Upper lobe of left lung (tissue), 4 donors: ENCODE measurements at regions not wholly inside any gene's neighbourhood (a gene's known extent, or its start where the extent isn't known, plus 50 kb on each side); places are given as distances from the start of the nearest gene placed in this dataset.

ENCODE experiments used
- POLR2AphosphoS5 ChIP-seq, 2 donors: sonication (generic); formaldehyde crosslinking; IDR thresholded peaks; one replicate each; pipeline ENCODE4 v1.5.1; 2017; ENCODE audit warnings: antibody characterized with exemption in 2 of 2
- TF ChIP-seq, protein P1 (sequence below), 6 experiments: fragments of 450-650 bp in 4 of 6; fragments of 200-600 bp in 2 of 6; sonication (generic) in 2 of 6; IDR thresholded peaks; one replicate each; pipeline ENCODE4 v1.5.1; 2016 to 2019; ENCODE audit warnings: antibody characterized with exemption in 6 of 6

- no peak for TF ChIP-seq POLR2AphosphoS5 (IDR thresholded peaks at IDR 0.05)
- TF ChIP-seq, protein P1, sequence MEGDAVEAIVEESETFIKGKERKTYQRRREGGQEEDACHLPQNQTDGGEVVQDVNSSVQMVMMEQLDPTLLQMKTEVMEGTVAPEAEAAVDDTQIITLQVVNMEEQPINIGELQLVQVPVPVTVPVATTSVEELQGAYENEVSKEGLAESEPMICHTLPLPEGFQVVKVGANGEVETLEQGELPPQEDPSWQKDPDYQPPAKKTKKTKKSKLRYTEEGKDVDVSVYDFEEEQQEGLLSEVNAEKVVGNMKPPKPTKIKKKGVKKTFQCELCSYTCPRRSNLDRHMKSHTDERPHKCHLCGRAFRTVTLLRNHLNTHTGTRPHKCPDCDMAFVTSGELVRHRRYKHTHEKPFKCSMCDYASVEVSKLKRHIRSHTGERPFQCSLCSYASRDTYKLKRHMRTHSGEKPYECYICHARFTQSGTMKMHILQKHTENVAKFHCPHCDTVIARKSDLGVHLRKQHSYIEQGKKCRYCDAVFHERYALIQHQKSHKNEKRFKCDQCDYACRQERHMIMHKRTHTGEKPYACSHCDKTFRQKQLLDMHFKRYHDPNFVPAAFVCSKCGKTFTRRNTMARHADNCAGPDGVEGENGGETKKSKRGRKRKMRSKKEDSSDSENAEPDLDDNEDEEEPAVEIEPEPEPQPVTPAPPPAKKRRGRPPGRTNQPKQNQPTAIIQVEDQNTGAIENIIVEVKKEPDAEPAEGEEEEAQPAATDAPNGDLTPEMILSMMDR (IDR thresholded peaks at IDR 0.05), result no peak
These were observed 290.9 kb upstream of the SMC2 start for GRCh38 chr9:103803245-103803644.
